HG03175 (cell line): ENCODE measurements at regions not wholly inside any gene's neighbourhood (a gene's known extent, or its start where the extent isn't known, plus 50 kb on each side); places are given as distances from the start of the nearest gene placed in this dataset.

Source experiments
- ATAC-seq: cut with Tn5 transposase; IDR thresholded peaks from one replicate; pipeline ENCODE4 v1.9.1; 2021; ENCODE audit warnings: mild to moderate bottlenecking, moderate library complexity; ENCODE audit not compliant: unreplicated experiment

DNA sequence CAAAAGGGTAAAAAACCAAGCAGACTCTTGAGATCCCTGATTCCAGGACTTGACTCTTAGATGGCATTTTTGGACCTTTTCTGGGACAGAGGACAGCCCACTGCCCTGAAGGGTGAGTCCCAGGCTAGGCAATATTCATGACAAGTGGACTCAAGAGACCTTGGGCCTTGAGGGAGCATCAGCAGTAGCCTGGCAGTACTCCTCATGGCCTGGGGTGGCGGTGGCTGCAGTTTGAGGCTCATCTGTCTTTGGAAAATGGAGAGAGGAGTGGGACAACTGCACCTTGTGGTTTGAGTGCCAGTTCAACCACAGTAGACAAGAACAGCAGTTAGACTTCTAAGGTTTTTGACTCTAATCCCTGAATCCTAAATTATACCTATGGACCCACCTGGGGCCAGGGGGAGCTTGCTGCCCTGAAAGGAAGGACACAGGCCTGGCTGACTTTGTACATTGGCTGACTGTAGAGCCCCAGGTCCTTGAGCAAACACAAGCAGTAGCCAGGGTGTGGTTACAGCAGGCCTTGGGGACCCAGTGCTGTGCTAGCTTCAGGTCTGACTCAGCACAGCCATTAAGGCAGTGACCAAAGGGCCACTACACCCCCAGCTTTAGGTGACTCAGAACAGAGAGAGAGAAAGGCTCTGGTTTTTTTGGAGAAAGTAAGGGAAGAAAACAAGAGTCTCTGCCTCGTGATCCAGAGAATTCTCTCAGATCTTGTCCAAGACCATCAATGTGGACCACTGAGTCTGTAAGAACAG lies 1023.2 kb downstream of the KCNT2 start:
- ATAC-seq = no peak

GRCh38 chr1:195580988-195581387 lies 1027.3 kb downstream of the KCNT2 start:
- ATAC-seq = peak; percentile 69

DNA sequence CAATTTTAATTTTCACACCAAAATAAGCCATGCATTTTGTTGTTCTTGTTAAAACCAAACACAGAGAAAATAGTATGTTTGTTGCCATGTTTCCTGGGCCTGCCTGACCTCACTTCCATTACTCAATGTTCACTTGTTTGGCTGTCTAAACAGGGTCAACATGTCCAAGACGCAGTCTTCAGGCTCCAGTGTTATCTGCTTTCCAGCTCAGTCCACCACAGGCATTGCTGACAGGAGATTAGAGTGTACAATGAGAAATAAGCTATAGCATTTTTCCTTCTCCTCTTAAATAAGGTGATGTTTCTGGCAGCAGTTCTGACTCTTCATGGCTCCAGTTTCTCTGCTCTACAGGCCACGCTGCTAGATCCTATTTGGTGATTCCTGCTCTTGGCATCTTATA lies 1030.5 kb downstream of the KCNT2 start:
- no peak for ATAC-seq

DNA sequence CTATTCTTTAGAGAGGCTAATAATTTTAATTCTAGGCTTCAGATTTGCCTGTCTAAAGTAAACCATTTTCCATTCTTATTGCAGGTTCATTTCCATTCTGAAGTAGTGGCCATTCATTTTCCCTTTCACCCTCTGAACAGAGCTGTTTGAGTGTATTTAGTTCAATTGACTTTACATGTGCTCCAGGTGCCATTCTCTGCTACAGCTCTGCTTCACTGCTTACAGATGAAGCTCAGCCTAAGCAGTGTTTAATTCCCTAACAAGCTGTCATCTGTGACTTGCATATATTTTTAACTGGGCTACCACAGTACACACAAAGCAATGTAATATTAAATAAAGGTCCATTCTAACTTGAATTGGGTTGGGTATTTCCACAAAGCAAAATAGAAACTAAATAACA lies 1031.6 kb downstream of the KCNT2 start:
- no peak for ATAC-seq

DNA sequence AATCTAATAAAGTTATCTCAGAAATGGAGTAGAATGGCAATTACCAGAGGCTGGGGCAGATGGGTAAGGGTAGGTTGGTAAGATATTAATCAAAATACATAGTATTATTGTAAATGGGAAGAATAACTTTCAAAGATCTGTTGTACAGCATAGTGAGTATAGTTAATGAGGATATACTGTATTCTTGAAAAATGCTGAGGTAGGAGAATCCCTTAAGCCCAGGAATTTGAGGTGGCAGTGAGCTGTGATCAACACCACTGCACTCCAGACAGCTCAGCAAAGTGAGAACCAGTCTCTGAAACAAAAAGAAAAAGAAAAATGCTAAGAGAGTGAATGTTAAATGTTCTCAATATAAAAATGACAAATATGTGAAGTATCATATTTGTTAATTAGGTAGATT lies 1033.7 kb downstream of the KCNT2 start:
- ATAC-seq = no peak

DNA sequence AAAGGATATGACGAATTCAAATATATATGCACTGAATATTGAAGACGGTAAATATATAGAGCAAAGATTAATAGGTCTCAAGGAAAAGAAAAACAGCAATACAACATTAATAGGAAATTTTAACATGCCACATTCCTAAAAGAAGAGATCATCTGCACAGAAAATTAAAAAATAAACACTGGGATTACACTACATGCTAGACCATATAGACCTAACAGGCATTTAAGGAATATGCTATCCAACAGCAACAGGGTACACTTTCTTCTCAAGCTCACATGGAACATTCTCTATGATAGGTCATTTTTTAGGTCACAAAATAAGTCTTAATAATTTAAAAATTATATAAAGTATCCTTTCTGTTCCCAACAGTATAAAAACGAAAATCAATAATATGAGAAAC lies 1038.3 kb downstream of the KCNT2 start:
- no peak for ATAC-seq

DNA sequence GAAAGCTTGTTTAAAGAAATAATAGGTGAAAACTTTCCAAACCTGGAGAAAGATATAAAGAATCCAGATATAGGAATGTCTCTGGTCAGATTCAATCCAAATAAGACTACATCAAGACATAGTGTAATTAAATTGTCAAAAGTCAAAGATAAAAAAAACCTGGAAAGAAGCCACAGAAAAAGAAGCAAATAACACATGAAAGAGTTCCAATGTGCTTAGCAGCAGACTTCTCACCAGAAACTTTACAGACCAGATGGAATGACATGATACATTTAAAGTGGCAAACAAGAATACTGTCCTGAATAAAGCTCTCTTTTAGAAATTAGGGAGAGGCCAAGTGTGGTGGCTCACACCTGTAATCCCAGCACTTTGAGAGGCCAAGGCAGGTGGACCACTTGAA lies 1039.9 kb downstream of the KCNT2 start:
- ATAC-seq = no peak

DNA sequence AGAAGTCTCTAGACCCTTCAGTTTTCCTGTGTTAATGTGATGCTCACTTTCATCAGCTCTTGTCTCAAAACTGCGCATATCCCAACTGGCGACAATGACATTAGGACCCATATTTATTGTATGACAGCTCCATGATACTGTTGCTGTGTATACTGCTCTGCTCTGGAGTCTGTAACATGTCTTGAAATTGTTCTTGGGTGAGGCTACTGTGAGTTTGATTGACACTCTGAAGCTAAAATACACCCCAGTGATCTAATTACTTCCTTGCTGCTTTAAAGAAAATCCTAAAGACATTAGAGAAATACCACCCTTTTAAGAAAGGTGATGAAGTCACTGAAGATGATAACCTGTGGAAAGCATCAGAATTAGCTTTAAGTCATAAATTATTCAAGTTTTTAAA lies 1046.2 kb downstream of the KCNT2 start:
- no peak for ATAC-seq

- no peak for ATAC-seq
These were observed 1058.0 kb downstream of the KCNT2 start for GRCh38 chr1:195550071-195550862.

GRCh38 chr1:195530961-195531360 lies 1077.3 kb downstream of the KCNT2 start:
- ATAC-seq = no peak

GRCh38 chr1:195529881-195530280 lies 1078.4 kb downstream of the KCNT2 start:
- no peak for ATAC-seq

GRCh38 chr1:195520757-195521156 lies 1087.5 kb downstream of the KCNT2 start:
- no peak for ATAC-seq

DNA sequence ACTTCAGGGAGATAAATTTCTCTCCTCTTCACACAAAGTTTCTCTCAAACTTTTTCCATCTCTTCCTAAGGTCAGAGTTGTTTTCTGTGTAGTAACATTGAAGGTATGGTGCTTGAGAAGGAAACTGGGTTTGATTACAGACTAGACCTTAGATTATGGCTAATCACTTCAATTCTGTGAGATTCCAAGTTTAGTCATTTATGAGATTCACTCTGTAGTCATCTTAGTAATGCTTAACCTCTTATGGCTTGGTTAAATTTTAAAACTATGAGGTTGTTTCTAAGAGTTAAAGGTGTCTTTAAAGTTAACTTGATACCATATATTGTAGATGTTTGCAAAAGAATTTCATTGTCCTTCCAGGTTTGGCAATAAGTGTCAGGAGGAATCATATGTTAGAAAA lies 1092.2 kb downstream of the KCNT2 start:
- no peak for ATAC-seq

GRCh38 chr1:195511501-195511900 lies 1096.7 kb downstream of the KCNT2 start:
- ATAC-seq = no peak

GRCh38 chr1:195501118-195501517 lies 1107.1 kb downstream of the KCNT2 start:
- ATAC-seq = no peak

DNA sequence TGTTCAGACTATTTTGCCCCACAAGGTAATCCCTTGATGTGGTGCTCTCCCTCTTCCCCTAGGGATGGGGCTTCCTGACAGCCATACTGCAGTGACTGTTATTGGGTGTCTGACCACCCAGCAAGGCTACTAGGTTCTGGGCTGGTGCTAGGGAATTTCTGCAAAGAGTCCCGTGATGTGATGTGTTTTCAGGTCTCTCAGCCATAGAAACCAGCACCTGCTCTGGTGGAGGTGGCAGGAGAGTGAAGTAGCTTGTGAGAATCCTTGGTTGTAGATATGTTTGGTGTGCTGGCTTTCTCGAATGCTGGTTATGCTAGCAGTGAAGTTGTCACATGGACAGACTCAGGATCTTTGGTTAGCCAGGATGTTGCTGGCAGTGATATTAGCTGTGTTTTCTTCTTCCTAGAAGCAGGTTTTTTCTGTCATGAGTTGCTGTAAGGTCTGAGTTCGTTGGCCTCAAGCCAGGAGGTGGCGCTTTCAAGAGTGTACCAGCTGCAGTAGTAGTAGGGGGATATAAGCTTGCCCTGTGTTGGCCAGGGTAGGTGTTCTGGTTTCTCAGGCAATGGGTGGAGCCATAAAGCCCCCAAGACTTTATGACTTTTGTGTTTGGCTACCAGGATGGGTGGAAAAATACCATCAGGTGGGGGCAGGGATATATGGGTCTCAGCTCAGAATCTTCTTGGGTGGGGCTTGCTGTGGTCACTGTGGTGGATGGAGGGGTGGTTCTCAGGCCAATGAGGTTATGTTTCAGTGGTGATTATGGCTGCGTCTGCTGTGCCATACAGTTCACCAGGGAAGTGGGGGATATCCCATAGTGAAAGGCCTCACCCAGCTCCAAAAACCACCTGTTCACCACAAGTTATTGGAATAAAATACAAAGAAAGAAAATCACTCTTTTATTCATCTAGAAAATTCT lies 1112.3 kb downstream of the KCNT2 start:
- no peak for ATAC-seq

DNA sequence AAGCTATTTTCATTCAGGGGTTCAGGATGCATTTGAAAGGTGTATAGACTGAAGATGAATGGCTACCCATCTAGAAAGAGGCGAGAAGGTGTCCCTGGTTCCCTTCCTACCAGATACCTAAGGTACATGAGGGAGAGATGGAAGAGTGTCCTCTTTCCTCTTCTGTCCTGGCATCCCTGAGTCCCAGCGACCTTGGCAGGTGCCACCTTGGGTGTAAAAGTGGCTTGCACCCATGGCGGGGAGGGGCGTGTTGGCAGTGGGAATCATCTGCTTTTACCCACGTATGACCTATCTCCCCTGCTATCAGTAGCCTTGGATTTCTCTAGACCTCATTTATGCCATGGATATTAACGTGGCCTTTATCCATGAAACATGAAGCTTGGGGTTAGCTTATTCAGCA lies 1126.1 kb downstream of the KCNT2 start:
- ATAC-seq = no peak

GRCh38 chr1:195481293-195481692 lies 1126.9 kb downstream of the KCNT2 start:
- ATAC-seq = no peak

DNA sequence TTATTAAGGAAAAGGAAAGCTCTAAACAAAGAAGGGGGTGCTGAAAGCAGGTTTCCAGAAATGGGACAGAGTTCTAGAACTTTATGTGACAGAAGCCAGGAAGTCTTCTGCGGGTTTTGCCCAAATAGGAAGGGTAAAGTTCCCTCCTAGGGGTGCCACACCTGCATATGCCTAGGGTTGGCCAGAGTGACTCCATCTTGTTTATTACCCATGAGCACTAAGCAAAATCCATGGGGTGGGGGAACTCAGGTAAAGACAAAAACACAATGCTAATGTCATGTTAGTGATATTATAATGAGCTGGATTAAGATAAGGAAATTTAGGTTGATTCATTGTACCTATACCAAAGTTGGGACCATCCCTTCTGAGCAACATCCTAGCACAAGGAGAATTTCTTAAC lies 1132.7 kb downstream of the KCNT2 start:
- ATAC-seq = no peak

DNA sequence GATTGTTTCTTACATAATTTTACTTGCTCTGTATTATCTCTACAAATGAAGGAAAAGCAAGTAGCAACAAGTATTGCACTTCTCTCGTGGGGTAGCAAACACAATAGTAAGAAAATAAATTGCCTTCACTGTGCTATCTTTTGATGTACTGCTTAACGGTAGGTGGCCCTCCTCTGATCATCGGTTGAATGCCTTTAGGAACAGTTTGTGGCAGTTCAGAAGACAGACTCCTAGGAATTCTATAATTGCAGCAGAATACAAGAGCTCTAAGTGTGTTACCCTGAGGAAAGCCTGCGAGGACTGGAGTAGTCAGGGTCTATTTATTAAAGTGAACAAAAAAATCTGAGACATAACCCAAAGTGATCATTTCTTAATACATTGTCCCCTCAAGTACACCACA lies 1135.9 kb downstream of the KCNT2 start:
- no peak for ATAC-seq

GRCh38 chr1:195466639-195467038 lies 1141.6 kb downstream of the KCNT2 start:
- ATAC-seq = no peak
